Neural progenitor cell (in vitro differentiated cells): ENCODE measurements at regions not wholly inside any gene's neighbourhood (a gene's known extent, or its start where the extent isn't known, plus 50 kb on each side); places are given as distances from the start of the nearest gene placed in this dataset.

ENCODE experiments used
- DNase-seq: peaks from one replicate; pipeline ENCODE4 v3.0.0-alpha.2; 2016; ENCODE audit warnings: low spot score
- H2AFZ ChIP-seq: fragments of 200-600 bp; sonication (generic); replicated peaks from 2 replicates; pipeline ENCODE4 v1.6.1; 2016; ENCODE audit warnings: antibody characterized with exemption
- H3F3A ChIP-seq: fragments of 200-600 bp; sonication (generic); 2 replicates; pipeline ENCODE4 v1.6.1; 2016; ENCODE audit warnings: antibody characterized with exemption, low read depth
- H3K27ac ChIP-seq: fragments of 200-600 bp; sonication (generic); 2 replicates; pipeline ENCODE4 v1.5.1; 2016; ENCODE audit warnings: mild to moderate bottlenecking
- H3K27me3 ChIP-seq: fragments of 200-600 bp; sonication (generic); 2 replicates; pipeline ENCODE4 v1.6.1; 2016; ENCODE audit warnings: mild to moderate bottlenecking, moderate library complexity
- H3K36me3 ChIP-seq: fragments of 200-600 bp; sonication (generic); 2 replicates; pipeline ENCODE4 v1.5.1; 2016
- H3K4me1 ChIP-seq: fragments of 200-600 bp; sonication (generic); 2 replicates; pipeline ENCODE4 v1.6.1; 2016; ENCODE audit warnings: mixed run types
- H3K4me2 ChIP-seq: fragments of 200-600 bp; sonication (generic); 2 replicates; pipeline ENCODE4 v1.6.1; 2016
- H3K4me3 ChIP-seq: fragments of 200-600 bp; sonication (generic); 2 replicates; pipeline ENCODE4 v1.5.1; 2016
- H3K79me2 ChIP-seq: fragments of 200-600 bp; sonication (generic); 2 replicates; pipeline ENCODE4 v1.6.1; 2016; ENCODE audit warnings: low read depth
- H3K9ac ChIP-seq: fragments of 200-600 bp; sonication (generic); 2 replicates; pipeline ENCODE4 v1.6.1; 2016
- H3K9me3 ChIP-seq: fragments of 200-600 bp; sonication (generic); 2 replicates; pipeline ENCODE4 v1.5.1; 2016; ENCODE audit warnings: low read depth
- H4K20me1 ChIP-seq: fragments of 200-600 bp; sonication (generic); 2 replicates; pipeline ENCODE4 v1.6.1; 2016; ENCODE audit warnings: low read depth
- H3K27ac Mint-ChIP-seq: 3 replicates; pipeline ENCODE4 v1.8.0; 2021; ENCODE audit warnings: mixed read lengths
- H3K27me3 Mint-ChIP-seq: 2 replicates; pipeline ENCODE4 v1.8.0; 2022; ENCODE audit warnings: low read depth, mild to moderate bottlenecking, inconsistent platforms, moderate library complexity, mixed read lengths; ENCODE audit not compliant: insufficient read depth
- H3K36me3 Mint-ChIP-seq: 3 replicates; pipeline ENCODE4 v1.8.0; 2021; ENCODE audit warnings: mixed read lengths
- H3K4me1 Mint-ChIP-seq: 3 replicates; pipeline ENCODE4 v1.8.0; 2021; ENCODE audit warnings: mixed read lengths
- H3K4me3 Mint-ChIP-seq: 3 replicates; pipeline ENCODE4 v1.8.0; 2021; ENCODE audit warnings: mild to moderate bottlenecking, moderate library complexity, mixed read lengths
- H3K9me3 Mint-ChIP-seq: 3 replicates; pipeline ENCODE4 v1.8.0; 2020; ENCODE audit warnings: mixed read lengths
- EZH2 ChIP-seq: fragments of 200-600 bp; sonication (generic); IDR thresholded peaks from 2 replicates; pipeline ENCODE4 v1.6.1; 2017; ENCODE audit warnings: antibody characterized with exemption, mild to moderate bottlenecking, moderate library complexity
- EZH2phosphoT487 ChIP-seq: fragments of 200-600 bp; sonication (generic); IDR thresholded peaks from 2 replicates; pipeline ENCODE4 v1.6.1; 2017; ENCODE audit warnings: antibody characterized with exemption
- TF ChIP-seq, protein P1 (sequence below): fragments of 200-600 bp; sonication (generic); IDR thresholded peaks from 2 replicates; pipeline ENCODE4 v1.5.1; 2017; ENCODE audit warnings: antibody characterized with exemption, mild to moderate bottlenecking

GRCh38 chr14:28941758-28942157, 175.2 kb downstream of the FOXG1 start:
- Mint-ChIP-seq H3K9me3 (peaks cover 3% of the 10 kb centered on the region), H3K4me3 (no peak overlapping the region), H3K27me3 (no peaks in the 10 kb centered on the region), H3K4me1 (no peaks in the 10 kb centered on the region), H3K27ac (no peak overlapping the region), H3K36me3 (no peaks in the 10 kb centered on the region)
- H4K20me1 ChIP-seq = no peaks in the 10 kb centered on the region
- no peaks in the 10 kb centered on the region for H3K4me1 ChIP-seq
- no peaks in the 10 kb centered on the region for H3K36me3 ChIP-seq
- no peaks in the 10 kb centered on the region for H3K27me3 ChIP-seq
- TF ChIP-seq EZH2phosphoT487 = no peak
- TF ChIP-seq, protein P1, sequence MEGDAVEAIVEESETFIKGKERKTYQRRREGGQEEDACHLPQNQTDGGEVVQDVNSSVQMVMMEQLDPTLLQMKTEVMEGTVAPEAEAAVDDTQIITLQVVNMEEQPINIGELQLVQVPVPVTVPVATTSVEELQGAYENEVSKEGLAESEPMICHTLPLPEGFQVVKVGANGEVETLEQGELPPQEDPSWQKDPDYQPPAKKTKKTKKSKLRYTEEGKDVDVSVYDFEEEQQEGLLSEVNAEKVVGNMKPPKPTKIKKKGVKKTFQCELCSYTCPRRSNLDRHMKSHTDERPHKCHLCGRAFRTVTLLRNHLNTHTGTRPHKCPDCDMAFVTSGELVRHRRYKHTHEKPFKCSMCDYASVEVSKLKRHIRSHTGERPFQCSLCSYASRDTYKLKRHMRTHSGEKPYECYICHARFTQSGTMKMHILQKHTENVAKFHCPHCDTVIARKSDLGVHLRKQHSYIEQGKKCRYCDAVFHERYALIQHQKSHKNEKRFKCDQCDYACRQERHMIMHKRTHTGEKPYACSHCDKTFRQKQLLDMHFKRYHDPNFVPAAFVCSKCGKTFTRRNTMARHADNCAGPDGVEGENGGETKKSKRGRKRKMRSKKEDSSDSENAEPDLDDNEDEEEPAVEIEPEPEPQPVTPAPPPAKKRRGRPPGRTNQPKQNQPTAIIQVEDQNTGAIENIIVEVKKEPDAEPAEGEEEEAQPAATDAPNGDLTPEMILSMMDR = no peak
- TF ChIP-seq EZH2 = no peak
- H3K27ac ChIP-seq = no peak overlapping the region
- H3K4me3 ChIP-seq = no peak overlapping the region
- no peak overlapping the region for H3K4me2 ChIP-seq
- no peak overlapping the region for H3K9ac ChIP-seq
- peaks cover 5% of the 10 kb centered on the region for H3K9me3 ChIP-seq
- H2AFZ ChIP-seq = no peak overlapping the region
- H3K79me2 ChIP-seq = no peaks in the 10 kb centered on the region
- no peak for DNase-seq
- H3F3A ChIP-seq = no peaks in the 10 kb centered on the region

DNA sequence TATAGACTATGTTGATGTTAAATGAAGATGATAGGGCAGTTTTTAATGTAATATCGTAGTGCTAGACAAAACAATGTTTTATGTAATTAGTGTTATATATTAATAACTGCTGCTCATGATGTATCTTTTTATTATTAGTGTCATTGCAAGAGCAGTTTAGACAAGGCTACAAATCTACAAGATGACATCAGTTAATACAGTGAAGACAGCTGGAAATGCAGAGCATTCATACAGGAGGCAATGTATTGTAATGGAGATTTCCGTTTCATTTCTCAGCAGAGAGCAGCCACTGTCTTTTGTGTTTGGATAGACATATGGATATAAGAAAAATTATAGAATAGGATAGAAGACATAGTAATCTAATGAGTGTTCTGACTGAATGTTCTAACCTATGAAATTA, 178.0 kb downstream of the FOXG1 start:
- Histone ChIP-seq H3K9ac (no peak overlapping the region), H3K9me3 (peaks cover 5% of the 10 kb centered on the region), H2AFZ (no peak overlapping the region), H4K20me1 (no peaks in the 10 kb centered on the region), H3K27ac (no peak overlapping the region), H3K36me3 (no peaks in the 10 kb centered on the region), H3F3A (no peaks in the 10 kb centered on the region), H3K27me3 (no peaks in the 10 kb centered on the region), H3K4me2 (no peak overlapping the region), H3K79me2 (no peaks in the 10 kb centered on the region), H3K4me3 (no peak overlapping the region), H3K4me1 (no peaks in the 10 kb centered on the region)
- no peak overlapping the region for H3K4me3 Mint-ChIP-seq
- TF ChIP-seq, protein P1 = no peak
- TF ChIP-seq EZH2 = no peak
- no peak for TF ChIP-seq EZH2phosphoT487
- H3K4me1 Mint-ChIP-seq = no peaks in the 10 kb centered on the region
- H3K9me3 Mint-ChIP-seq = no peaks in the 10 kb centered on the region
- no peak overlapping the region for H3K27ac Mint-ChIP-seq
- no peaks in the 10 kb centered on the region for H3K27me3 Mint-ChIP-seq
- H3K36me3 Mint-ChIP-seq = no peaks in the 10 kb centered on the region
- DNase-seq = no peak

- Histone ChIP-seq H3F3A (no peaks in the 10 kb centered on the region), H2AFZ (no peak overlapping the region), H3K27me3 (no peaks in the 10 kb centered on the region), H3K9ac (no peak overlapping the region), H3K4me2 (no peak overlapping the region), H4K20me1 (no peaks in the 10 kb centered on the region), H3K4me1 (no peaks in the 10 kb centered on the region), H3K9me3 (peaks cover 5% of the 10 kb centered on the region), H3K79me2 (no peaks in the 10 kb centered on the region), H3K27ac (no peak overlapping the region), H3K4me3 (no peak overlapping the region), H3K36me3 (no peaks in the 10 kb centered on the region)
- H3K27me3 Mint-ChIP-seq = no peaks in the 10 kb centered on the region
- no peaks in the 10 kb centered on the region for H3K4me1 Mint-ChIP-seq
- no peaks in the 10 kb centered on the region for H3K36me3 Mint-ChIP-seq
- TF ChIP-seq EZH2 (no peak), EZH2phosphoT487 (no peak)
- TF ChIP-seq, protein P1 = no peak
- DNase-seq = no peak
- no peak overlapping the region for H3K27ac Mint-ChIP-seq
- H3K4me3 Mint-ChIP-seq = no peak overlapping the region
- H3K9me3 Mint-ChIP-seq = no peaks in the 10 kb centered on the region
Measured at GRCh38 chr14:28946267-28946666, 179.7 kb downstream of the FOXG1 start.
